HG03460 (cell line): ENCODE measurements at regions not wholly inside any gene's neighbourhood (a gene's known extent, or its start where the extent isn't known, plus 50 kb on each side); places are given as distances from the start of the nearest gene placed in this dataset.
"Not testable (repeated sequence)": the region's sequence is repeated elsewhere in the genome, so short reads cannot be mapped to it uniquely, and the experiment has no call there.

Source experiments
- ATAC-seq: cut with Tn5 transposase; IDR thresholded peaks from one replicate; pipeline ENCODE4 v1.9.1; 2021; ENCODE audit not compliant: unreplicated experiment

- ATAC-seq: not testable (repeated sequence)
These were observed 153.1 kb downstream of the OR13H1 start for GRCh38 chrX:131696989-131697388.

- ATAC-seq: no peak
These were observed 159.8 kb downstream of the OR13H1 start for GRCh38 chrX:131703646-131704045.

GRCh38 chrX:131704136-131704695, 160.3 kb downstream of the OR13H1 start:
- no peak for ATAC-seq

- no peak for ATAC-seq
These were observed 165.7 kb downstream of the OR13H1 start for GRCh38 chrX:131709553-131709952.

- ATAC-seq: no peak
These were observed 167.6 kb downstream of the OR13H1 start for GRCh38 chrX:131711478-131711867.

- ATAC-seq: no peak
These were observed 179.8 kb downstream of the OR13H1 start for GRCh38 chrX:131723646-131724045.

GRCh38 chrX:131724292-131724691, 180.4 kb downstream of the OR13H1 start:
- no peak for ATAC-seq

GRCh38 chrX:131725001-131725654, 181.3 kb downstream of the OR13H1 start:
- ATAC-seq: no peak

GRCh38 chrX:131727778-131728177, 183.9 kb downstream of the OR13H1 start:
- ATAC-seq: no peak

GRCh38 chrX:131728295-131729145, 184.6 kb downstream of the OR13H1 start:
- no peak for ATAC-seq

GRCh38 chrX:131729295-131729694, 185.4 kb downstream of the OR13H1 start:
- no peak for ATAC-seq

GRCh38 chrX:131734621-131735020, 190.7 kb downstream of the OR13H1 start:
- ATAC-seq: no peak

GRCh38 chrX:131735127-131735526, 191.3 kb downstream of the OR13H1 start:
- ATAC-seq: no peak

GRCh38 chrX:131739823-131740222, 195.9 kb downstream of the OR13H1 start:
- no peak for ATAC-seq

GRCh38 chrX:131741103-131741581, 197.3 kb downstream of the OR13H1 start:
- ATAC-seq: no peak

GRCh38 chrX:131745942-131746489, 202.1 kb downstream of the OR13H1 start:
- no peak for ATAC-seq

GRCh38 chrX:131746491-131746968, 202.7 kb downstream of the OR13H1 start:
- ATAC-seq: no peak

- ATAC-seq: no peak
These were observed 203.3 kb downstream of the OR13H1 start for GRCh38 chrX:131747173-131747572.

- no peak for ATAC-seq
These were observed 208.8 kb downstream of the OR13H1 start for GRCh38 chrX:131752493-131753198.

GRCh38 chrX:131762802-131763234, 218.9 kb downstream of the OR13H1 start:
- ATAC-seq: no peak

GRCh38 chrX:131763674-131764073, 219.8 kb downstream of the OR13H1 start:
- ATAC-seq: no peak
